PC-9 (cell line): ENCODE measurements at regions not wholly inside any gene's neighbourhood (a gene's known extent, or its start where the extent isn't known, plus 50 kb on each side); places are given as distances from the start of the nearest gene placed in this dataset.

Experiments
- BruUV-seq: library from RNA; stranded (reverse); fragments of 400-500 nt; replicated peaks from 2 replicates; lab custom pipeline; 2021; lab: Mats Ljungman, UMichigan
- CTCF ChIA-PET: fragments of 300-600 bp; sonication (Branson Sonifier 250); formaldehyde crosslinking; loops from one replicate; lab custom pipeline; 2022; ENCODE audit warnings: antibody characterized with exemption; lab: Charles Lee
- POLR2A ChIA-PET: fragments of 300-600 bp; sonication (Branson Sonifier 250); formaldehyde crosslinking; loops from one replicate; lab custom pipeline; 2022; ENCODE audit warnings: antibody characterized with exemption; ENCODE audit not compliant: unreplicated experiment; lab: Charles Lee
- DNase-seq, 2 experiments: peaks; one replicate each; pipeline versions ENCODE4 v3.0.0 to v3.0.0-alpha.2; 2015 to 2022; ENCODE audit warnings: mixed read lengths in 1 of 2
- H2AFZ ChIP-seq: fragments of 200-600 bp; sonication (generic); 2 replicates; pipeline ENCODE4 v1.8.1; 2017; ENCODE audit warnings: antibody characterized with exemption
- H3F3A ChIP-seq: fragments of 200-600 bp; sonication (generic); 2 replicates; pipeline ENCODE4 v1.8.1; 2017; ENCODE audit warnings: antibody characterized with exemption, mild to moderate bottlenecking, low read depth; ENCODE audit not compliant: insufficient read depth
- H3K27ac ChIP-seq: fragments of 200-600 bp; sonication (generic); 2 replicates; pipeline ENCODE4 v1.6.1; 2016; ENCODE audit warnings: mixed run types
- H3K27me3 ChIP-seq: fragments of 200-600 bp; sonication (generic); 2 replicates; pipeline ENCODE4 v1.6.1; 2016; ENCODE audit warnings: low read depth, mixed run types; ENCODE audit not compliant: insufficient read depth
- H3K36me3 ChIP-seq: fragments of 200-600 bp; sonication (generic); 2 replicates; pipeline ENCODE4 v1.6.1; 2016; ENCODE audit warnings: low read depth, mixed run types
- H3K4me1 ChIP-seq: fragments of 200-600 bp; sonication (generic); replicated peaks from 2 replicates; pipeline ENCODE4 v1.6.1; 2016; ENCODE audit warnings: mixed run types; ENCODE audit not compliant: insufficient read depth
- H3K4me2 ChIP-seq: fragments of 200-600 bp; sonication (generic); 2 replicates; pipeline ENCODE4 v1.6.1; 2017; ENCODE audit warnings: mixed run types
- H3K4me3 ChIP-seq: fragments of 200-600 bp; sonication (generic); 2 replicates; pipeline ENCODE4 v1.6.1; 2016; ENCODE audit warnings: mixed run types
- H3K79me2 ChIP-seq: fragments of 200-600 bp; sonication (generic); 2 replicates; pipeline ENCODE4 v1.6.1; 2017; ENCODE audit warnings: low read depth, mixed run types
- H3K9me2 ChIP-seq: fragments of 200-600 bp; sonication (generic); 2 replicates; pipeline ENCODE4 v1.8.1; 2017; ENCODE audit warnings: mild to moderate bottlenecking; ENCODE audit not compliant: insufficient read depth
- H3K9me3 ChIP-seq: fragments of 200-600 bp; sonication (generic); 2 replicates; pipeline ENCODE4 v1.8.1; 2016; ENCODE audit warnings: low read depth; ENCODE audit not compliant: insufficient read depth
- H4K20me1 ChIP-seq: fragments of 200-600 bp; sonication (generic); 2 replicates; pipeline ENCODE4 v1.8.1; 2017; ENCODE audit not compliant: insufficient read depth
- EZH2 ChIP-seq: fragments of 200-600 bp; sonication (generic); IDR thresholded peaks from 2 replicates; pipeline ENCODE4 v1.8.0; 2017; ENCODE audit warnings: antibody characterized with exemption, low read depth
- intact Hi-C: fragments of 100-400 bp; cut with micrococcal nuclease; formaldehyde crosslinking; loops from one replicate; pipeline ENCODE4 v1.10.0; 2022; ENCODE audit not compliant: unreplicated experiment
- TF ChIP-seq, protein P1 (sequence below): fragments of 200-600 bp; sonication (generic); conservative IDR thresholded peaks from 2 replicates; pipeline ENCODE4 v1.6.1; 2017; ENCODE audit warnings: mixed run types, antibody characterized with exemption, mild to moderate bottlenecking, moderate library complexity

DNA sequence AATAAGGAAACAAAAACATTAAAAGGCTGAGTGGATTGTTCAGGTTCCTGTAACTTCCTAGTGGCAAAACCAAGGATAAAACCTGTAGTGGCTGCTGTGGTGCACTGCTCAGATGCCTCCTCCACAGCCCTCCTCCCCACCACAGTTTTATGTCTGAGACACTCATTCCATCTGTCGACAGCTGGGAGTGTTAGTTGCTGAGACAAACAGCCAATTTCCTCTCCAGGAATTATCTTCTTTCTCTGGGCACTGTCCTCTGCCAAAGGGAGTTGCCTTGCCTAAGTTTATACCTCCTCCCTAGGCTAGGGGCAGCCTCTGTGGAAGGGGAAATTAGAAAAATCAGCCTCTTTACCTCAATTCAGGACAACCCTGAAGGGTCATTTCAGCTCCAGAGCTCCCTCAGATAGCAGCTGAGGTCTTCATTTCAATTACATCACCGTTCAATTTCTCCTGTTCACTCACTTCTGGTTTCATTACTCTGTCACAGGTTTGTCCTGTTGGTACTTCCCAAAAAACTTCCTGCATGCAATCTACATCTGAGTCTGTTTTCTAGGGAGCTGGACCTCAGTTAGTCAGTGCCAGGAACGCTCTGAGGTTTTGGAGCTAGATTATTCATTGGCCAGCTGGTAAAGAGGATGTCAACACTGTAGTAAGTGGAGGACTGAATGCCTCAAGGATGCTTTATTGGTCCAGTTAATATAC is 74.9 kb upstream of the ATP2B1 start:
- Histone ChIP-seq H3K4me3 (no peak overlapping the region), H3K36me3 (no peaks in the 10 kb centered on the region), H3K9me2 (no peaks in the 10 kb centered on the region), H2AFZ (peak overlapping the region; percentile 37; the same call in 1 of the 2 replicates), H3K79me2 (no peaks in the 10 kb centered on the region), H3K27ac (no peak overlapping the region), H3F3A (no peaks in the 10 kb centered on the region), H3K27me3 (no peaks in the 10 kb centered on the region), H3K4me1 (peaks cover 7% of the 10 kb centered on the region), H4K20me1 (no peaks in the 10 kb centered on the region), H3K4me2 (no peak overlapping the region), H3K9me3 (0 out of 2 replicates have a peak, but pooled peaks cover 4% of the 10 kb centered on the region)
- POLR2A ChIA-PET = no interaction called here
- no peak for DNase-seq
- TF ChIP-seq EZH2 = no peak
- TF ChIP-seq, protein P1, sequence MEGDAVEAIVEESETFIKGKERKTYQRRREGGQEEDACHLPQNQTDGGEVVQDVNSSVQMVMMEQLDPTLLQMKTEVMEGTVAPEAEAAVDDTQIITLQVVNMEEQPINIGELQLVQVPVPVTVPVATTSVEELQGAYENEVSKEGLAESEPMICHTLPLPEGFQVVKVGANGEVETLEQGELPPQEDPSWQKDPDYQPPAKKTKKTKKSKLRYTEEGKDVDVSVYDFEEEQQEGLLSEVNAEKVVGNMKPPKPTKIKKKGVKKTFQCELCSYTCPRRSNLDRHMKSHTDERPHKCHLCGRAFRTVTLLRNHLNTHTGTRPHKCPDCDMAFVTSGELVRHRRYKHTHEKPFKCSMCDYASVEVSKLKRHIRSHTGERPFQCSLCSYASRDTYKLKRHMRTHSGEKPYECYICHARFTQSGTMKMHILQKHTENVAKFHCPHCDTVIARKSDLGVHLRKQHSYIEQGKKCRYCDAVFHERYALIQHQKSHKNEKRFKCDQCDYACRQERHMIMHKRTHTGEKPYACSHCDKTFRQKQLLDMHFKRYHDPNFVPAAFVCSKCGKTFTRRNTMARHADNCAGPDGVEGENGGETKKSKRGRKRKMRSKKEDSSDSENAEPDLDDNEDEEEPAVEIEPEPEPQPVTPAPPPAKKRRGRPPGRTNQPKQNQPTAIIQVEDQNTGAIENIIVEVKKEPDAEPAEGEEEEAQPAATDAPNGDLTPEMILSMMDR = no peak
- CTCF ChIA-PET = no interaction called here
- intact Hi-C loops = no loop called here
- BruUV-seq = no TSS peak

DNA sequence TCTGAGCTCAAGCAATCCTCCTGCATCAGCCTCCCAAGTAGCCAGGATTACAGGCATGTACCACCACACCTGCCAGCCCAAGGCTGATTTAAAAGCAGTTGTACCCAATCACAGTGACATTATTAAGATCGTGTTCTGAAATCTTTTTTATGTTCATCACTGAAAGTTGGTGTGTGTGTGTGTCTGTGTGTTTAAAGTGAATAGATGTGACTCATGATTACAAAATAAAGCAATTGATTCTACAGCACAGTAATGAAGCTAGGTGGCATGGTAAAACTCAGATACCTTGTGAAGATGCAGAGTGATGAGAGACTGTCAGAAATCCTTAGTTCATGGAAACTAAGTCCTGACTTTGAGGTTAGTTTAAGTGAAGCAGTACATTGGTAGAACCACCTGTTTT is 74.2 kb upstream of the ATP2B1 start:
- TF ChIP-seq, protein P1 = no peak
- no peak for TF ChIP-seq EZH2
- POLR2A ChIA-PET = no interaction called here

DNA sequence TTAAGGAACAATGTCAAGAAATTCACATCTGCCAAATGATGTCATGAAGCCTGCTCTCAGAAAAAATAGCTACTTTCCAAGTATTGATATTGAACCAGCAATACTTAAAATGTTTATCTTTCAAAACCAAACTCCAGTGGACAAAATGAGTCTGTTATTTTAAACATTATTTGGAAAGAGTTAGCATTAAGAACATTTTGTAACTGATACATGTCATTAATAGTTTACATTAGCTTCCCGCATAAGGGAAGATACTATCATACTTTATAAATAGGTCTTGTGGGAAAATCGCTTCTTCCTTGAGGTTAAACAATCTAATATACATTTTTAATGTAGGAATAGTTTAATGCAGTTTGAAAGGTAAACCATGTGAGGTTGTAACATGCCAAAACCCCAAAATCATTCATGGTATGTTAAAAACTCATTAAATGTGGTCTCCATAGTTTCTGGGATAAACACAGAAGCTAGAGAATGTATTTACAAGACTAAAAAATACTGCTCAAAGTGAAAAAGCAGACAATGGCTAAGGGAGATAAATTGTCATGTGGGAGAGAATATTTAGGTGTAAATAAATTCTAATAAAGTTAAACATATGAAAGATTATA is 73.4 kb upstream of the ATP2B1 start:
- DNase-seq = no peak
- Histone ChIP-seq H3K36me3 (no peaks in the 10 kb centered on the region), H3K4me3 (no peak overlapping the region), H3K79me2 (no peaks in the 10 kb centered on the region), H3K9me2 (no peaks in the 10 kb centered on the region), H3K4me1 (peaks cover 7% of the 10 kb centered on the region), H4K20me1 (no peaks in the 10 kb centered on the region), H3F3A (no peaks in the 10 kb centered on the region), H3K9me3 (0 out of 2 replicates have a peak, but pooled peaks cover 8% of the 10 kb centered on the region), H3K4me2 (no peak overlapping the region), H3K27ac (no peak overlapping the region), H2AFZ (no peak overlapping the region), H3K27me3 (no peaks in the 10 kb centered on the region)
- intact Hi-C loops = no loop called here
- TF ChIP-seq EZH2 = no peak
- TF ChIP-seq, protein P1 = no peak
- ChIA-PET POLR2A (no interaction called here), CTCF (no interaction called here)
- no TSS peak for BruUV-seq

More for the DNA sequence above, 74.2 kb upstream of the ATP2B1 start:
- Histone ChIP-seq H3K4me3 (no peak overlapping the region), H3K79me2 (no peaks in the 10 kb centered on the region), H3K4me2 (no peak overlapping the region), H3K9me2 (no peaks in the 10 kb centered on the region), H3K27me3 (no peaks in the 10 kb centered on the region), H3K27ac (no peak overlapping the region), H2AFZ (no peak overlapping the region), H4K20me1 (no peaks in the 10 kb centered on the region), H3F3A (no peaks in the 10 kb centered on the region), H3K36me3 (no peaks in the 10 kb centered on the region), H3K9me3 (0 out of 2 replicates have a peak, but pooled peaks cover 7% of the 10 kb centered on the region), H3K4me1 (peaks cover 7% of the 10 kb centered on the region)
- intact Hi-C loops = no loop called here
- BruUV-seq = no TSS peak
- CTCF ChIA-PET = no interaction called here
- DNase-seq = no peak
